ENCODE measurements at regions not wholly inside any gene's neighbourhood (a gene's known extent, or its start where the extent isn't known, plus 50 kb on each side); places are given as distances from the start of the nearest gene placed in this dataset.

DNA sequence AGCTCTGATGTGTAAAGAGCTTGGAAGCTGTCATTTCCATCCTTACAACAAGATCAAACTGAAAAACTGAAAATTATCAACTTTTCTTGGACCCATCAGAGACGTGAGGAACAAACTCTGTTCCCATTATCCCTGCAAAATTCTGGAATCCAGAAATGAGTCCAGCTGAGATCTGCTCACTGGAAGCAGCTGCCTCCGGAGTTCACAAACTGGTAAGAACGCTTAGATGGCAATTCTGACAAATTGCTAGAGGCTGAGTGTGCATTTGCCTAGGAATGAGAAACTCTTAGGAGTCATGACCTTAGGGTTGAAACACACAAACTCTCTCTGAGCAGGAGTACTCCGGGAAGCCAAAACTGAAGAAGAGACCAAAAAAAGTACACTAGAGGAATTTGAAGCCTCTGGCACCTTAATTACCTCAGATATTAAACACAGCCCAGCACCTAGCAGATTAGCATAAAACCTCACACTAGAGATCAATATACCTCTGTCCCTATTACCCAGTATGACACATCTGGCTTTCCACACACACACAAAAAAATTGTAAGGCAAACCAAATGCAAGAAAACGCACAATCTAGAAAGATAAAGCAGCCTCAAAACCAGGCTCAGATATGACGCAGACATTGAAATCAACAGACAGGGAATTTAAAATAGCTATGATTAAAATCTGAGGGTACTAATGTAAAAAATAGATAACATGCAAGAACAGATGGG lies 233.5 kb upstream of the SGK1 start:
- Histone ChIP-seq H3K9ac (ENCODE audit: insufficient read depth, low read length) (no peak overlapping the region), H3K36me3 (ENCODE audit: control insufficient read depth, insufficient read depth, low read length) (no peaks in the 10 kb centered on the region), H4K20me1 (ENCODE audit: control insufficient read depth, extremely low read depth, insufficient read depth, low read length) (no peaks in the 10 kb centered on the region), H3K4me1 (ENCODE audit: control insufficient read depth, extremely low read depth, insufficient read depth, low read length) (peaks cover 10% of the 10 kb centered on the region), H3K27ac (ENCODE audit: insufficient read depth, low read length) (peak overlapping the region; percentile 82), H3K4me3 (replicated peaks in 1 of 4; ENCODE audit: control extremely low read depth in 1 of 4, insufficient read depth in 1 of 4, low read depth in 3 of 4, low read length in 4 of 4) (peak overlapping the region in 3 of 4 experiments; percentile 24 to 31 (median 27)), H3K4me2 (ENCODE audit: extremely low read depth, insufficient read depth, low read length) (peak overlapping the region; percentile 76), H3K79me2 (ENCODE audit: control insufficient read depth, insufficient read depth, low read length) (no peaks in the 10 kb centered on the region), H3K27me3 (ENCODE audit: control insufficient read depth, insufficient read depth, low read length) (no peaks in the 10 kb centered on the region), H2AFZ (ENCODE audit: low read length) (no peak overlapping the region), H3K9me3 (ENCODE audit: control insufficient read depth, insufficient read depth, low read depth, low read length) (no peaks in the 10 kb centered on the region)
- TF ChIP-seq, protein P1, sequence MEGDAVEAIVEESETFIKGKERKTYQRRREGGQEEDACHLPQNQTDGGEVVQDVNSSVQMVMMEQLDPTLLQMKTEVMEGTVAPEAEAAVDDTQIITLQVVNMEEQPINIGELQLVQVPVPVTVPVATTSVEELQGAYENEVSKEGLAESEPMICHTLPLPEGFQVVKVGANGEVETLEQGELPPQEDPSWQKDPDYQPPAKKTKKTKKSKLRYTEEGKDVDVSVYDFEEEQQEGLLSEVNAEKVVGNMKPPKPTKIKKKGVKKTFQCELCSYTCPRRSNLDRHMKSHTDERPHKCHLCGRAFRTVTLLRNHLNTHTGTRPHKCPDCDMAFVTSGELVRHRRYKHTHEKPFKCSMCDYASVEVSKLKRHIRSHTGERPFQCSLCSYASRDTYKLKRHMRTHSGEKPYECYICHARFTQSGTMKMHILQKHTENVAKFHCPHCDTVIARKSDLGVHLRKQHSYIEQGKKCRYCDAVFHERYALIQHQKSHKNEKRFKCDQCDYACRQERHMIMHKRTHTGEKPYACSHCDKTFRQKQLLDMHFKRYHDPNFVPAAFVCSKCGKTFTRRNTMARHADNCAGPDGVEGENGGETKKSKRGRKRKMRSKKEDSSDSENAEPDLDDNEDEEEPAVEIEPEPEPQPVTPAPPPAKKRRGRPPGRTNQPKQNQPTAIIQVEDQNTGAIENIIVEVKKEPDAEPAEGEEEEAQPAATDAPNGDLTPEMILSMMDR (conservative IDR thresholded peaks at IDR 0.05 in 1 of 2, IDR thresholded peaks at IDR 0.05 in 1 of 2; ENCODE audit: low read depth in 1 of 2, low read length in 2 of 2), result no peak
- TF ChIP-seq EZH2 (IDR thresholded peaks at IDR 0.05; ENCODE audit: low read length, missing control alignments), result no peak
- DNase-seq (ENCODE audit: low read depth in 2 of 2), result peak; percentile 90 to 92

DNA sequence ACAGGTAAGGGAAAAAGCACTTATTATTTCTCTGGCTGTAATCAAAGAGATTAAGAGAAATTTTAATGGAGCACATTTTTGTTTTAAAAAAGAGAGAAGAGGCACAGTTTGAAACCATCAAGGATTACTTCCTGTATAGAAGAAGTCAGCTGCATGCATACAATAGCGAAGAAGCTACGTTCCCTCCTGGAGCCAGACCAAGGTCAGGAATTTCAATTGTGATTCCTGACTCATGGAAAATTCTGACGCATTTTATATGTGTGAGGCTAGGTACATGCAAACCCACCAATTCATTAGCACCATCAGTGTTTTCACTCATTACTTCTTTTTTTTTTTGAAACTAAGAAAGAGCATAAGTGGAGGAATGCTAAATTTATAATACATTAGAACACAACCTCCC lies 232.7 kb upstream of the SGK1 start:
- no peaks in the 10 kb centered on the region for H3K27me3 ChIP-seq (ENCODE audit: control insufficient read depth, insufficient read depth, low read length)

DNA sequence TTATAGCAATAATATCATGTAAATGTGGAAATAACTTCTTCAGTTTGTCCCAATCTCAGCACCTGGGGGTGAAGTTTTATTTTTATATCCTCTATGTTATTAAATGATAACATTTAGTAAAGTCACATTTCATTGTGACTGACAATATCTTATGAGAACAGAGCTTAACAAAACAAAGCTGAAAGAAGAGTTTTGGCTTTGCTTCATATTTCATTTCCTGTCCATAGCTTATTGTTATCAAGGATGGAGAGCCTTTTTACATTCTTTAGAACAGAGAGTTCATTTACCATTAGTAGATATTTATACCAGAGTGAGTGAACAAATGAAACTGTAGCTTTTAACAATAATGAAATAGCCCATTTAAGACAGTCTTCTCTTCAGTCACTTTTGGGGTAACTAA lies 231.9 kb upstream of the SGK1 start:
- Histone ChIP-seq H3K9me3 (ENCODE audit: control insufficient read depth, insufficient read depth, low read depth, low read length) (no peaks in the 10 kb centered on the region), H3K36me3 (ENCODE audit: control insufficient read depth, insufficient read depth, low read length) (no peaks in the 10 kb centered on the region), H3K79me2 (ENCODE audit: control insufficient read depth, insufficient read depth, low read length) (no peaks in the 10 kb centered on the region), H3K27ac (ENCODE audit: insufficient read depth, low read length) (no peak overlapping the region), H3K9ac (ENCODE audit: insufficient read depth, low read length) (no peak overlapping the region), H3K4me2 (ENCODE audit: extremely low read depth, insufficient read depth, low read length) (no peak overlapping the region), H4K20me1 (ENCODE audit: control insufficient read depth, extremely low read depth, insufficient read depth, low read length) (no peaks in the 10 kb centered on the region), H3K4me1 (ENCODE audit: control insufficient read depth, extremely low read depth, insufficient read depth, low read length) (peaks cover 10% of the 10 kb centered on the region), H3K27me3 (ENCODE audit: control insufficient read depth, insufficient read depth, low read length) (no peaks in the 10 kb centered on the region), H3K4me3 (replicated peaks in 1 of 4; ENCODE audit: control extremely low read depth in 1 of 4, insufficient read depth in 1 of 4, low read depth in 3 of 4, low read length in 4 of 4) (no peak overlapping the region), H2AFZ (ENCODE audit: low read length) (no peak overlapping the region)
- TF ChIP-seq EZH2 (IDR thresholded peaks at IDR 0.05; ENCODE audit: low read length, missing control alignments), result no peak
- TF ChIP-seq, protein P1 (conservative IDR thresholded peaks at IDR 0.05 in 1 of 2, IDR thresholded peaks at IDR 0.05 in 1 of 2; ENCODE audit: low read depth in 1 of 2, low read length in 2 of 2), result no peak
- DNase-seq (ENCODE audit: low read depth in 2 of 2), result peak in 1 of 2 donors; percentile 30

More for the DNA sequence above, 232.7 kb upstream of the SGK1 start:
- Histone ChIP-seq H4K20me1 (ENCODE audit: control insufficient read depth, extremely low read depth, insufficient read depth, low read length) (no peaks in the 10 kb centered on the region), H3K4me2 (ENCODE audit: extremely low read depth, insufficient read depth, low read length) (peak overlapping the region; percentile 76), H3K36me3 (ENCODE audit: control insufficient read depth, insufficient read depth, low read length) (no peaks in the 10 kb centered on the region), H3K4me1 (ENCODE audit: control insufficient read depth, extremely low read depth, insufficient read depth, low read length) (peaks cover 10% of the 10 kb centered on the region), H3K27ac (ENCODE audit: insufficient read depth, low read length) (peak overlapping the region; percentile 82), H3K9ac (ENCODE audit: insufficient read depth, low read length) (no peak overlapping the region), H3K79me2 (ENCODE audit: control insufficient read depth, insufficient read depth, low read length) (no peaks in the 10 kb centered on the region), H3K9me3 (ENCODE audit: control insufficient read depth, insufficient read depth, low read depth, low read length) (no peaks in the 10 kb centered on the region), H3K4me3 (replicated peaks in 1 of 4; ENCODE audit: control extremely low read depth in 1 of 4, insufficient read depth in 1 of 4, low read depth in 3 of 4, low read length in 4 of 4) (no peak overlapping the region), H2AFZ (ENCODE audit: low read length) (no peak overlapping the region)
- peak; percentile 57 to 92 for DNase-seq (ENCODE audit: low read depth in 2 of 2)
- TF ChIP-seq, protein P1 (conservative IDR thresholded peaks at IDR 0.05 in 1 of 2, IDR thresholded peaks at IDR 0.05 in 1 of 2; ENCODE audit: low read depth in 1 of 2, low read length in 2 of 2), result no peak
- no peak for TF ChIP-seq EZH2 (IDR thresholded peaks at IDR 0.05; ENCODE audit: low read length, missing control alignments)
